Lung (tissue), 11 donors: ENCODE measurements at regions not wholly inside any gene's neighbourhood (a gene's known extent, or its start where the extent isn't known, plus 50 kb on each side); places are given as distances from the start of the nearest gene placed in this dataset.

ENCODE experiments used
- ATAC-seq: fragments of 200-7000 bp; cut with Tn5 transposase; one replicate; pipeline ENCODE4 v1.9.1; 2020; ENCODE audit warnings: moderate number of reproducible peaks; ENCODE audit not compliant: insufficient read depth, low FRiP score
- DNase-seq, 3 donors: peaks; one replicate each; pipeline ENCODE4 v3.0.0-alpha.2; 2013 to 2017
- H3K27ac ChIP-seq, 2 donors: one replicate each; pipeline ENCODE4 v1.5.1; 2013; ENCODE audit warnings: mild to moderate bottlenecking in 2 of 2, moderate library complexity in 2 of 2, control low read depth in 1 of 2, inconsistent platforms in 1 of 2, low read depth in 1 of 2, low read length in 1 of 2
- H3K27me3 ChIP-seq, 3 donors: one replicate each; pipeline ENCODE4 v1.5.1; 2013; ENCODE audit warnings: low read length in 2 of 3; ENCODE audit not compliant: control insufficient read depth in 3 of 3, insufficient read depth in 3 of 3
- H3K36me3 ChIP-seq, 4 donors: one replicate each; pipeline ENCODE4 v1.5.1; 2013; ENCODE audit warnings: low read length in 4 of 4, mild to moderate bottlenecking in 1 of 4, moderate library complexity in 1 of 4; ENCODE audit not compliant: control insufficient read depth in 4 of 4, insufficient read depth in 4 of 4
- H3K4me1 ChIP-seq, 5 donors: one replicate each; pipeline ENCODE4 v1.5.1; 2013; ENCODE audit warnings: low read length in 5 of 5, mild to moderate bottlenecking in 2 of 5, moderate library complexity in 1 of 5; ENCODE audit not compliant: control insufficient read depth in 5 of 5, insufficient read depth in 5 of 5
- H3K4me3 ChIP-seq: one replicate; pipeline ENCODE4 v1.5.1; 2013; ENCODE audit warnings: mild to moderate bottlenecking, control low read depth, moderate library complexity
- H3K9ac ChIP-seq, 2 donors: one replicate each; pipeline ENCODE4 v1.5.1; 2013; ENCODE audit warnings: low read length in 2 of 2, control low read depth in 1 of 2; ENCODE audit not compliant: insufficient read depth in 1 of 2
- H3K9me3 ChIP-seq, 4 donors: one replicate each; pipeline ENCODE4 v1.5.1; 2013; ENCODE audit warnings: low read length in 3 of 4, mild to moderate bottlenecking in 1 of 4, moderate library complexity in 1 of 4; ENCODE audit not compliant: control insufficient read depth in 4 of 4, insufficient read depth in 3 of 4
- WGBS, 2 donors: extraction: QIAGEN DNeasy Blood & Tissue Kit; methylation state at CpG; one replicate each; pipeline ENCODE4 v1.1.7; 2013; 5-methylcytosine and 5-hydroxymethylcytosine counted together
- TF ChIP-seq, protein P1 (sequence below): IDR thresholded peaks from 2 replicates; pipeline ENCODE4 v1.5.1; 2012; ENCODE audit warnings: mild to moderate bottlenecking; ENCODE audit errors: control extremely low read depth, extremely low read depth
- donor health status: control.
- donor health status: control.
- donor health status: Bipolar disorder and iron deficiency.
- donor health status: healthy.
- donor health status: DM: yes; HTN: yes; CAD: no.

GRCh38 chr5:96284727-96285389, 148.2 kb downstream of the PCSK1 start:
- TF ChIP-seq, protein P1, sequence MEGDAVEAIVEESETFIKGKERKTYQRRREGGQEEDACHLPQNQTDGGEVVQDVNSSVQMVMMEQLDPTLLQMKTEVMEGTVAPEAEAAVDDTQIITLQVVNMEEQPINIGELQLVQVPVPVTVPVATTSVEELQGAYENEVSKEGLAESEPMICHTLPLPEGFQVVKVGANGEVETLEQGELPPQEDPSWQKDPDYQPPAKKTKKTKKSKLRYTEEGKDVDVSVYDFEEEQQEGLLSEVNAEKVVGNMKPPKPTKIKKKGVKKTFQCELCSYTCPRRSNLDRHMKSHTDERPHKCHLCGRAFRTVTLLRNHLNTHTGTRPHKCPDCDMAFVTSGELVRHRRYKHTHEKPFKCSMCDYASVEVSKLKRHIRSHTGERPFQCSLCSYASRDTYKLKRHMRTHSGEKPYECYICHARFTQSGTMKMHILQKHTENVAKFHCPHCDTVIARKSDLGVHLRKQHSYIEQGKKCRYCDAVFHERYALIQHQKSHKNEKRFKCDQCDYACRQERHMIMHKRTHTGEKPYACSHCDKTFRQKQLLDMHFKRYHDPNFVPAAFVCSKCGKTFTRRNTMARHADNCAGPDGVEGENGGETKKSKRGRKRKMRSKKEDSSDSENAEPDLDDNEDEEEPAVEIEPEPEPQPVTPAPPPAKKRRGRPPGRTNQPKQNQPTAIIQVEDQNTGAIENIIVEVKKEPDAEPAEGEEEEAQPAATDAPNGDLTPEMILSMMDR: no peak
- Histone ChIP-seq H3K9me3 (no peaks in the 10 kb centered on the region), H3K27me3 (no peaks in the 10 kb centered on the region), H3K27ac (no peak overlapping the region), H3K36me3 (no peaks in the 10 kb centered on the region), H3K9ac (no peak overlapping the region), H3K4me3 (no peak overlapping the region), H3K4me1 (peaks cover 0 to 3% (median 0%) of the 10 kb centered on the region in 5 donors)
- whole genome bisulfite sequencing, 2 donors: 87 to 90% methylated on average over 4 of the region's 4 CpGs
- no peak for DNase-seq
- ATAC-seq: no peak

DNA sequence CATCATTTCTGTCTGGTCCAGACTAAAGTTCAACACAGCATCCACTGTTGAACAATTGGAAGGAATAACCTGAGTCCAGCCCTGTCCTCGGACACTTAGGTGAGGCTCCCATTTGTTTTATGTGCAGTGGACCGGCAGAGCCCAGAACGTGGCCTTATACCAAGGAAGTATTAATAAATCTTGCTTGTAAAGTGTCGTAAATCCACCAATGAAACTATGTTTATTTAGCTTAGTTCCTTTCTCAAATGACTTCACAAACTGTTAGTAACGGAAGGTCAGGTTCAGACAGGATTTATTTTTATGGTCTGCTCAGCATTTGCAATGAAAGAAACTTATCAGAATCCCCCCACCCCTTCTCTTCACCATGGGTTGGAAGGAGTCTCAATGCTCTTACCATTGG, 149.5 kb downstream of the PCSK1 start:
- Histone ChIP-seq H3K36me3 (no peaks in the 10 kb centered on the region), H3K4me1 (peaks cover 0 to 3% (median 0%) of the 10 kb centered on the region in 5 donors), H3K4me3 (no peak overlapping the region), H3K9me3 (no peaks in the 10 kb centered on the region), H3K9ac (no peak overlapping the region), H3K27ac (no peak overlapping the region), H3K27me3 (no peaks in the 10 kb centered on the region)
- DNase-seq (no peak), ATAC-seq (no peak)
- 63 to 75% methylated on average over 5 of the region's 5 CpGs for WGBS, 2 donors
- TF ChIP-seq, protein P1: no peak

DNA sequence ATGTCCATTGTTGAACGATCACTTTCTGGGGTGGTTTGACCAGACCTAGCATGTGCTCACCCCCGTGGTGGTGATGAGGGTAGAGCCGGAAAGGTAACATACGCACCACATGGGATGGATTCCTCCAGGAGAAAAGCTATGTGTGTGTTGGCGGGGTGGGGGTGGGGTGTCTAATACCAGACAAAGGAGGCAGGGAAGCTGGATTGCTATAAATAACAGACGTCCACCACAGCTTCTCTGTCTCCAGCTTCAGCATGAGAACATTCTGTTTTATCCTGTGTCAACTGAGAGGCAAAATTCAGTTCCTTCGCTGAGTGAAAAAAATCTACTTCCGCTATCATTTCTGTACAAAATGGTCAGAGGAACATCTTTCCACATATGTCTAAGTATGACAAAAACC, 151.0 kb downstream of the PCSK1 start:
- H3K4me1 ChIP-seq: peaks cover 0 to 3% (median 0%) of the 10 kb centered on the region in 5 donors
- TF ChIP-seq, protein P1: no peak
- ATAC-seq (no peak), DNase-seq (no peak)
- WGBS, 2 donors: 92 to 93% methylated on average over 8 of the region's 8 CpGs
- no peak overlapping the region for H3K9ac ChIP-seq
- H3K9me3 ChIP-seq: no peaks in the 10 kb centered on the region
- H3K27ac ChIP-seq: peak overlapping the region in 1 of 2 donors; percentile 53
- H3K36me3 ChIP-seq: no peaks in the 10 kb centered on the region
- H3K4me3 ChIP-seq: no peak overlapping the region
- no peaks in the 10 kb centered on the region for H3K27me3 ChIP-seq

DNA sequence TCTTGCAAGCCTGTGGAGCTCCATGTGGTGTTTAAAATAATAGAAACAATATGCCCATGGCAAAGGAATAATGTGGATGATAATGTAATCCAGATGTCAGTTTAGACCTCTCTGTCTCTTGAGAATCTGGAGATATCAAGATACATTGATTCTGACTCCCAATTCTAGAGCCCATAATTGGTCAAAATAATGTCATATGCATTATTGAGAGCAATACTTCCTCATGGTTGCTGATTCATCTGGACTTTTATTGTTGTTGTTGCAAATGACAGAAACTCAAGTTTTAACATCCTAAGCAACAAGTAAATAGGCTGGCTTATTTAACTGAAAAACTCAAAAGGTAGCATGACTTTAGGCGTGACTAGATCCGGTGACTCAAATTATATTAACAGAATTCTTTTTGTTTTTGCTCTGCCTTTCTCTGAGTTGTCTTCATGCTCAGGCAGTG, 152.1 kb downstream of the PCSK1 start:
- Histone ChIP-seq H3K27me3 (no peaks in the 10 kb centered on the region), H3K9ac (no peak overlapping the region), H3K27ac (no peak overlapping the region), H3K9me3 (no peaks in the 10 kb centered on the region), H3K36me3 (no peaks in the 10 kb centered on the region), H3K4me1 (peaks cover 0 to 3% (median 0%) of the 10 kb centered on the region in 5 donors), H3K4me3 (no peak overlapping the region)
- ATAC-seq: no peak
- TF ChIP-seq, protein P1: no peak
- no peak for DNase-seq
- WGBS, 2 donors: 71 to 80% methylated on average over 2 of the region's 2 CpGs
